Muscle of back (tissue), 3 donors: ENCODE measurements at regions not wholly inside any gene's neighbourhood (a gene's known extent, or its start where the extent isn't known, plus 50 kb on each side); places are given as distances from the start of the nearest gene placed in this dataset.
A peak's percentile ranks its signal among the peaks of the same experiment; 100 is the strongest.

ENCODE experiments used
- DNase-seq, 3 donors: peaks; one replicate each; pipeline versions ENCODE4 v3.0.0 to v3.0.0-alpha.2; 2013

DNA sequence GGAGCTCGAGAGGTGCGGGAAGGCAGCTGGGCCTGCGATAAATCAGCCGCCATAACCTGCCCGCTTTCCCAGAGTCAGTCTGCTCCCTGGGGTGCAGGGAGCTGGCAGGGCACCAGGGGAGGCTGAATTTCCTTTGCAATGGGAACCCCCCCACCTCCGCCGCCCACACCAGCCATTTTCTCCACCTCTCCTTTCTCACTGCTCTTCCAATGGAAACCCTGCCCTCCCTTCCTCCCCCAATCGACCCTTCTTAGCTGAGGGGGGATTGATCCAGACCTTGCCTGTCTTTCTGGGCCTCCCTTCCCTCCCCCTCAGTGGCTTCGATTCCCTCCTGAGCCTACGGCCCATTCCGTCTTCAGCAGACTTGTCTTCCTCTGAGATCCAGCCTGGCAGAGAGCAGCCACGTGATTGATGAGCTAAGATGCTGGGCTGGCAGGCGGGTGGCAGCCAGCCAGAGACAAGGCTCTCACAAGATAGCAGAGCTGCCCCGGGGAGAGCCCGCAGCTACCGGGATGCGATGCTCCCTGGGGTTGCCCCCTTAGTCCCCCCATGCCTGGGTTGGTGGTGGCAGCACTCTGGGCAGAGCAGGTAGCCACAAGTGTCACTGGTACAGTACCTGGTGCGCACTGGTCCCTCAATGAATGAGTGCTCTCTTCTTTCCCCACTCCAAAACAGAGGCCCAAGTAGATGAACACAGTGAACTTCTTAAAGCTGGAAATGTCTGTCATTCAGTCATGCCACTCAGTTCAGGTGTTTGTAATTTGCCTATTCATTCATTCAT, 53.7 kb upstream of the FABP6 start:
- peak in 1 of 3 donors; percentile 47 for DNase-seq

GRCh38 chr5:160174780-160175437, 54.4 kb upstream of the FABP6 start:
- no peak for DNase-seq

DNA sequence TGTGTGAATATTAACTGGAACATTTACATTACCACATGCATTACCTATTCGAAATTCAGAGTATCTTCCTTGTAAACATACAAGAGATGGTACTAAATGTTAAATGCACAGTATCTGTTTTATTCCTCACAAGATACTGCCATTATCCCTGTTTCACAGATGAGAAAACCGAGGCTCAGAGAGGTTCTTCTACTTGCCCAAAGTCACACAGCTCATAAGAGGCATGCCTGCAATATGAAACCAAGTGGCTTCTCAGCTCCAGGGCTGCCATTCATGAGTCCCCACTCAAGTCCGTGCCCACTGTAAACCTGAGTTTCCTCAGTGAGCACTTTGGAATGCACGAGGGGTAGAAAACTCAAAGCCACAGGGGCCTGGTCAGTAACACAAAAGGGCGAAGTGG, 55.0 kb upstream of the FABP6 start:
- DNase-seq: no peak

DNA sequence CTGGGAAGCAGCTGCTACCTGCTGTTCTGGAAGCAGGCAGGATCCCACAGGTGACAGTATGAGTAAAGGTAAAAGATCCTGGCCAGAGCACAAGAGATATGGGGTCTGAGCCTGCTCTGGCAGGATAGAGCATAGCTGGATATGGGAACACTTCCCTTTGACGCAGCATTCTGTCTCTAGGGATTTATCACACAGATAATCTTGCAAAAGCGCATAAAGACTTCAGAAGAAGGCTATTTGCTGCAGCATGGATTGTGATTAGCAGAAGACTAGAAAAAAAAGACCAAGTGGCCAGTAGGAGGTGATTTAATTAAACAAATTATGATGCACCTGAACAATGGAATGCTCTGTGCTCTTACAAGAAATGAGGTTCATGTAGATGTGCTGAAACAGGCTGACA, 52.4 kb upstream of the PWWP2A start:
- no peak for DNase-seq

- DNase-seq: peak in 1 of 3 donors; percentile 90
Measured at GRCh38 chr5:160169326-160169725, 50.1 kb upstream of the PWWP2A start.
